HTR-8/SVneo (cell line): ENCODE measurements at regions not wholly inside any gene's neighbourhood (a gene's known extent, or its start where the extent isn't known, plus 50 kb on each side); places are given as distances from the start of the nearest gene placed in this dataset.
"Not testable (repeated sequence)": the region's sequence is repeated elsewhere in the genome, so short reads cannot be mapped to it uniquely, and the experiment has no call there.

ENCODE experiments used
- DNase-seq: peaks from one replicate; pipeline ENCODE4 v3.0.0; 2011; ENCODE audit warnings: low spot score, mixed read lengths; ENCODE audit not compliant: insufficient read length
- FAIRE-seq: peaks from 2 replicates; lab custom pipeline; 2011; peaks lifted over from hg19 to GRCh38; lab: Jason Lieb, UNC

DNA sequence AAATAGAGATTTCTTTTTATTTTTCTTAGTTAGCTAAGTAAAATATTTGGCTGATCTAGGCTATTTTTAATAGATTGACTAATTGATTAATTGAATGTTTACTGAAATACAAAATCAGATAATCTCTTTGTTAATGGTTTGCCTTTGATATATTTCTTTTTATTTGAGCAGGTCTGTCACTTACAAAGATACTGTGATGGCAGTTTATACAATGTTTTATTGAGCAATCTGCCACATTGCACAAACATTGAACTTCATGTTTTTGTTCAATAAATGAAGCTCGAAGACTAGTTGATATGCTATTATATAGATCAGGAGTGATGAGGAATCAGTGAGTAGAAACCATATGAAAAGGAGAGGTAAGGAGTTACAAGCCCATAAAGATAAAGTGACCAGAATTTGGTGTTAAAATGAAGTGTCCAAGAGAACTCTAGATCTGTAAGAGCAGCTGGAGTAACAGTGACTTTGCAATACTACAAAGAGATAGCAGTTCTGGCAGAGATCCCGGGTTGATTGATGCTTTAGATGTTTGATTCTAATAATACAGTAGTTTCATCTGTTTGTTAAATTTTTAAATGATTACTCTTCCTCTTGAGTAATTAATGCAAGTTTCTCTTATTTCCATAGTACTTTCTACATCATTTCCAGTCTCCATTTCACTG lies 574.2 kb downstream of the CCDC85A start:
- no peak for FAIRE-seq

DNA sequence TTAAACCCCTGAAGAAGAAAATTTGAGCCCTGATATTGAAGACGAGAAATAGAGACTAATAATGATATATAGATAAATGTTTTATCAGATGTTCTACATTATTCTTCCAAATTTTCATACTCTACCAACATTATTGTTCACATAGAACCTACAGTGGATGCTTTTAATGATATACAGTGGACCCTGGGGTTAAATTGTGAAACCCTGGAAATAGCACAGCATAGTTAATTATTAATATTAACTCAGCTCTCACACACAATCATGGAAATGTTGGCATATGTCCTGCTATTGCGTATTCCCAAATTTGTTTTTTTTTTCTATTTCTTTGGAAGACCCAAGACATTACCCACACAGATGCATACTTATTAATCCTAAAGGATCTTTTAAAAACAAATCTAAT lies 579.9 kb downstream of the CCDC85A start:
- DNase-seq: no peak
- FAIRE-seq: no peak

More for the DNA sequence above, 574.2 kb downstream of the CCDC85A start:
- DNase-seq: no peak

DNA sequence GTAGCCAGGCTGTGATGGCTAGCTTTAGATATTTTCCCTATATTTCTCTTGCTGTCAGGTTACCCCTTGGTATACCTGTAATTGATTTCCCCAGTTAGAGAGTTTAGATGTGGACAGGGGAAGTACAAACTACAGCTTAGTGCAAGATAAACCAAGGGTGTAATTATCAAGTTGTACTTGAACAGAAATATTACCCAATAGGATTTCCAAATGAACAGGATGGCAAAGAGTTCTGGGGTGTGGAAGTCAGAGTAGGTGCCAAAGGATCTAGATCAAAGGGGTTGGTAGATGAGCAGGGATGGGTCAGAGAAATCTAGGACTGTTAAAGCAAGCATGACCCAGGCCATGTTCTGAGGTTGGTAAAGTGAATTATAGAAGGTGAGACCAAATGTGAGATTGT lies 585.2 kb downstream of the CCDC85A start:
- DNase-seq (no peak), FAIRE-seq (no peak)

DNA sequence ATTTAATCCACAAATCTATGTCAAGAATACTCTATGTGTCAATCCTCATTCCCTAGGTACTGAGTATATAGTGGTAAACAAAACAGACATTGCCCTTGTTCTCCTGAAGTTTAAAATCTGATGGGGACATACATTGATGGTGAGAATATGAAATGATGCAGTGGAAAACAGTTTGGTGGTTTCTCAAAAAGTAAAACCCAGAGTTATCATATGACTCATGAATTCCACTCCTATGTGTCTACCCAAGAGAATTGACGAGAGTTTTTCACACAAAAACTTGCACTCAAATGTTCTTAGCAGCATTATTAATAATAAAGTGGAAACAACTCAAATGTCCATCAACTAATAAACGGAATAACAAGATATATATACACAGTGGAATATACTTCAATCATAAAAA lies 586.7 kb downstream of the CCDC85A start:
- FAIRE-seq: no peak

DNA sequence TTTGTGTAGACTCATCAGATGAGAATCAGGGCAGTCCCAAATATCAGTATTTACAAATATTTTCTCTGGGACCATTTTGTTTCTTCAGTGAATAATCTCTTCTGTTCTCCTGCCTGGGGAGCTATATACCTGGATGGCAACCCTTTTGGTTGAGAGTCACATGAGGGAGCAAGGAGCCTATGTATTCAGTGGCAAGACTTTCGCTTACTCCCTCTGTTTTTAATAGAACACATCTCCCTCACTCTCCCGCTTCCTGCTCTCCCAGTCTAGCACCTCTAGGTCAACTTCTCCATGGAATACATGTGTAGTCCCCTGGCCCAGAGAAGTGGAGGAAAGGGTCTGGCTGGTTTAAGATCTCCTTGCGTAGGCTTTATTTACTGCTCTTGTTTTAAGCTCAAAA lies 600.3 kb downstream of the CCDC85A start:
- no peak for DNase-seq
- FAIRE-seq: no peak

More for the DNA sequence above, 586.7 kb downstream of the CCDC85A start:
- DNase-seq: no peak

DNA sequence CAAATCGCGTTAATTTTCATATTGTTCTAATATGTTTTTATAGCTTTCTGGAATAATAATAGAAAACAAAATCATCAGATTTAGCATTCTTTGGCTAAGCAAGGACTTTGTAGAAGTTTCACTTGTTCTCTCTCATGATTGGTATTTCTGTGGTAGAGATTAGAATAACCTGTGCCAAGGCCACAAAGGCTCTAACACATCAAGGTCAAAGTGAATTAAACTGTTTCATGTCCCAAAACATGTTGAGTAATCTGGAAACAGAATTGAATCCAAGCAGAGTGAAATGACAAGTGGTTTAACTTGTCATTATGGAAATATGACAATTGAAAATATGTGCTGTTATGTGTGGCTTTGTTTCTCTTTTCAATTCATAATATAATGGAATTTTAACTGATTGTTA lies 617.4 kb downstream of the CCDC85A start:
- DNase-seq: no peak
- no peak for FAIRE-seq

DNA sequence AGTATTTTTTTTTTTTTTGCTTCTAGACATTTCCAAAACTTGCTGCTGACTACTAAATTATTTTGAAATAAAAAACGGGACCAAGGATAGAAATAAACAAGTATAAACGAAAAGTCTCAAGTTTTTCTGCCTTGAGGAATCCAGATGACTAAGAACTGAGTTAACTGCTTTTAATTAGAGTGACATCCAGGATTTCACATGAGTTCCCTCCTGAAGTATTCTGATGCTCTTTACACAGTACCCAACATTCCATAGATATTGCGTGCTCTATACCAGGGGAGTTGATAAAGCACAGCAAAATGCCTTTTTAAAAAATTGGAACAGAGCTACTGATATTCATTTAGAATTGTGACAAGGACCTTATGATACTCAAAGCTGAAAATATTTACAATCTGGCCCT lies 618.0 kb downstream of the CCDC85A start:
- peak; percentile 8 for DNase-seq
- no peak for FAIRE-seq

DNA sequence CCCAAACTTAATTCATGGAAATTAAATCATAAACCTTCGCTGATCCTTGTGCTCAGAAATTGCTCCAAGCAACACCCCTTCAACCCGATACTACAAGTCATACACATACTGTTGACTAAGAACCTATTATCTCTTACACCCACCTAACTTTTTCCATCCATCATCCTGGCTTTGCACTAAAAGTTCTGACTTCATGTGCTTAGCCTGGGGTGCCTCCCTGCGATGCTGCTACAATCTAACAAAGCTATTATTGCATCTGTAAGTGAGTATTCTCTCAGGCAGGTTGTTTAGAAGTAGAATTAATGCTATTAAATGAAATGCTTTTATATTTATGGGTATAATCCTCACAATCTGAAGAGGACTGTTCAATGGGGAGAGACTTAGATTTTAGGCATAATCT lies 619.8 kb downstream of the CCDC85A start:
- FAIRE-seq: no peak
- no peak for DNase-seq

DNA sequence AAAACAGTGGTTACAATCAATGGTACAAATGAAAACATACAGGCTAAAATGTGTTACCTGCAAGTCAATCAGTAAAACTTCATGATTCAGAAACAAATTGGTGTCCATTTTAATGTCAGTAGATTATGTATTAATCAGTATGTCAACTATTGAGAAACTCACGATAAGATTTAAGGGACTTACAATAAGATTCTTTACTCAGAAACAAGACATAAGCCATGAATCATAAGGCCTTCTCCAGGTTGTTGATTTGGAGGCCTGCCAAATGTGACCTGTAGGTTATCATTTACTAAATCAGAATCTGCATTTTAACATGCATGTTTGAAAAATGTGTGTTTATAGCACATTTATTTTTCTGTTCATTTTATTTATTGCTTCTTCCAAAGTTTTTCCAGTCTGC lies 623.1 kb downstream of the CCDC85A start:
- FAIRE-seq (no peak), DNase-seq (no peak)

DNA sequence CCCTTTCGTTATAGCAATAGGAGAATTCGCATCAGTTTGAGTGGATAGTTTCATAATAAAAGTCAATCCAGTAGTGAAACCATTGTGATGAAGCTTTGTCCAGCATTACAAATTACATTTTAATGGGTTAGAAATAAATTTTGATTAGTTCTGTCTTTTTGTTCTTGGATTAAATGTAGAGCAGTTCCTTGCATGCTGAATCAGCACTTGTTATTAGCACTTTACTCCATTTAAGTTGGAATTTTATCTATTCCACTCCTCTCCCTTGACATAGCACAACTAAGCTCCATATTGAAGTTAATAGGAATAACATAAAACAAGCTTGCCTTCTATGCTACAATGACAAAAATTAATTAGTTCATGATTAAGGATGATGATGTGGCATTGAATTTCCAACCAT lies 624.1 kb downstream of the CCDC85A start:
- FAIRE-seq: no peak

DNA sequence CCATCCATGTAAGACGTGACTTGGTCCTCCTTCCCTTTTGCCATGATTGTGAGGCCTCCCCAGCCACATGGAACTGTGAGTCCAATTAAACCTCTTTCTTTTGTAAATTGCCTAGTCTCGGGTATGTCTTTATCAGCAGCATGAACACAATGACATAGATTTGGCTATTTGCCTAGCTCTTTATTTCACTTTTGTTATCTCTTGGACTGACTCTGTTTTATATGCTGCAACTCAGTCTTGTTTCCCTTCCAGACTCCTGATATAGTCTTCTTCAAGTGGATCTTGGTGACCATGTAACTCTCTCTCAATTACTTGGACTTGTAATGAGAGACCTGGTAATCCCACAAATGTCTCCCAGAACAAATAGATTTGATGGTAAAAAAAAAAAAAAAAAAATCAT lies 627.6 kb downstream of the CCDC85A start:
- no peak for FAIRE-seq

More for the DNA sequence above, 624.1 kb downstream of the CCDC85A start:
- no peak for DNase-seq

DNA sequence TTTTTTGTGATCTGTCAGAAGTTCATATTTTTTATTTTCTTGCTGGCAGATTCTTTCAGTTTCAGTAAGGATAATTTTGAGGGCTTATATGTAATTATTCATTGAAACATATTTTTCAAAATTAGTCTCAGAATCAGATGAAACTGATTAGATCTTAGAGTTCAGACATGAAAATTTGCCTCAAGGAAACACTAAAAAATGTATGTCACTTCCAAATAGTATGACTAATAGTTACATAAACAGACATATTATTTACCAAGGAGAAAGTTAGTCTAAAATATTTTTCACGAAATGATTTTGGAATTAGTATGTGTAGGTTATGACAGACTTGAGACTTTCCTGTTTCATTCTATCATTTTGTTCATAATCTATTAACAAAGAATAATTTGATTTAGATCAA lies 628.6 kb downstream of the CCDC85A start:
- DNase-seq (no peak), FAIRE-seq (no peak)

More for the DNA sequence above, 627.6 kb downstream of the CCDC85A start:
- no peak for DNase-seq

DNA sequence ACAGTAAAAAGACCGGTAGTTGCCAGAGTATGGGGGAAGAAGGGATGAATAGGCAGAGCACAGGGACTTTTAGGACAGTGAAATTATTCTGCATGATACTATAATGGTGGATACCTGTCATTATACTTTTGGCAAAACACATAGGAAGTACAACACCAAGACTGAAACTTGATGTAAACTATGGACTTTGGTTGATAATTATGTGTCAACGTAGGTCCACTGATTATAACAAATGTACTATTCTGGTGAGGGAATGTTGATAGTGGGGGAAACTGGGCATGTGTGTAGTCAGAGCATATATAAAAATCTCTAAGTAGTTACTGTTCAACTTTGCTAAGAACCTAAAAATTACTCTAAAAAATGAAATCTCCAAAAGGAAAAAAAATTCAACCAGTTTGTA lies 629.7 kb downstream of the CCDC85A start:
- DNase-seq (no peak), FAIRE-seq (no peak)

DNA sequence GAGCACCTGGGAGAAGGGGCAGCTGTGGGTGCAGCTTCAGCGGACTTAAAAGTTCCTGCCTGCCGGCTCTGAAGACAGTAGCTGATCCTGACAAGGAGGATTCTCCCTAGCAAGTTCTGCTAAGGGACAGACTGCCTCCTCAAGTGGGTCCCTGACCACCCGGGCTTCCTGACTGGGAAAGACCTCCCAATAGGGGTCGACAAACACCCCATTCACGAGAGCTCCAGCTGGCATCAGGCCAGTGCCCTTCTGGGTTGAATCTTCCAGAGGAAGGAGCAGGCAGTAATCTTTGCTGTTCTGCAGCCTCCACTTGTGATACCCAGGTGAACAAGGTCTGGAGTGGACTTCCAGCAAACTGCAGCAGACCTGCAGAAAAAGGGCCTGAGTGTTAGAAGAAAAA lies 632.9 kb downstream of the CCDC85A start:
- FAIRE-seq (no peak), DNase-seq (no peak)

DNA sequence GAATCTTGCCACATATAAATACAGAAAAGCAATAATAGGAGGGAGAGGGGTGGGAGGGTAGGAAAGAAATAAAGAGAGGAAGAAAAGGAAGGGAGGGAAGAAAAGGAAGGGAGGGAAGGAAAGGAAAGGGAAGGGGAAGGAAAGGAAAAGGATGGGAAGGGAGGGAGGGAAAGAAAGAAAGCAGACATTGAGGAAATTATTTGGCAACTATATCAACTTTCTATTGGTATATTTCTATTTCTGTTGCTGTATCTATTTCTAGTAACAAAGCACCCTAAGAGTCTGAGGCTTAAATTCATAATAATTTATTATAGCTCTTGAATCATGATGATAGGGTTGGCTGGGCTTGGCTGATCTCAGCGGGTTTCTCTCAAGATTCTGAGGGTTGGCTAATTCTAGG lies 648.0 kb downstream of the CCDC85A start:
- FAIRE-seq (no peak), DNase-seq (no peak)

DNA sequence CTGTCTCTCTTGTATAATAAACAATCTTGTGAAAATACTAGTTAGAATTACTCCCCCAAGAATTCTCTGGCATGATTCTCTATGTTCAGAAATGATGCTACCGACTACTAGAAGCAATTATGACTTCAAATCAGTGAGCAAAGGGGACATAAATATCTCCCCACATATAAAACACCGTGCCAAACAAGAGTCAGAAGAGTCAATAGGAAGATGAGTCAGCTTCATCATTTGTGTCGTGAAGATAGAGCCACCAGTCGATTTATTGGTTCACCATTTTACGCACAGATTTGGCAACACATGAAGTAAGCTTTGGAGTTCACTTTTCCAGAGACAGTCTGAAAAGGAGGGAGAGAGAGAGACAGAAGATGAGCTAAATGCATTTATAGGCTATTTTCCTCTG lies 650.9 kb downstream of the CCDC85A start:
- DNase-seq (no peak), FAIRE-seq (no peak)

DNA sequence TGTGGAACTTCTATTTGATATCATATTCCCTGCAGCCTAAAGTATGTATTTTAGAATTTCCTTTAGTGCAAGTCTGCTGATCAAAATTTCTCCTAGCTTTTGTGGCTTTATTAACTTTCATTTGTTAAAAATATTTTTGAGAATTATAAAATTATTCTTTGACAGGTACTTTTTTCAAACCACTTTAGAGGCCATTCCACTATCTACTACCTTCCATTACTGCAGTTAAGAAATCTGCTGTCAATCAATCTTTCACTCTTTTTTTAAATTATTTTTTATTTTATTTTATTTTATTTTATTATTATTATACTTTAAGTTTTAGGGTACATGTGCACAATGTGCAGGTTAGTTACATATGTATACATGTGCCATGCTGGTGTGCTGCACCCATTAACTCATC lies 656.2 kb downstream of the CCDC85A start:
- DNase-seq, FAIRE-seq: not testable (repeated sequence)

DNA sequence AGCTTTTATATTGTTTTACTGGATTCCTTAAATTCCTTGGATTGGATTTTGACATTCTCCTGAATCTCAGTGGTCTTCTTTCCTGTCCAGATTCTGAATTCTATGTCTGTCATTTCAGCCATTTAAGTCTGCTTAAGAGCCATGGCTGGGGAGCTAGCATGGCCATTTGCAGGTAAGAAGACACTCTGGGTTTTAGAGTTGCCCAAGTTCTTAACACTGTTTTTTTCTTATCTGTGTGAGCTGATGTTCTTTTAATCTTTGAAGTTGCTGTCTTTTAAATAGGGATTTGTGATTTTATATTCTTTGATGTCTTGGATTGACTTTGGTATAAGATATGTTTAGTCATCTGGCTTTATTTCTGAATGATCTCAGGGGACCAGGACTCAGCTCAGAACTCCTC lies 677.2 kb downstream of the CCDC85A start:
- no peak for FAIRE-seq
- no peak for DNase-seq

DNA sequence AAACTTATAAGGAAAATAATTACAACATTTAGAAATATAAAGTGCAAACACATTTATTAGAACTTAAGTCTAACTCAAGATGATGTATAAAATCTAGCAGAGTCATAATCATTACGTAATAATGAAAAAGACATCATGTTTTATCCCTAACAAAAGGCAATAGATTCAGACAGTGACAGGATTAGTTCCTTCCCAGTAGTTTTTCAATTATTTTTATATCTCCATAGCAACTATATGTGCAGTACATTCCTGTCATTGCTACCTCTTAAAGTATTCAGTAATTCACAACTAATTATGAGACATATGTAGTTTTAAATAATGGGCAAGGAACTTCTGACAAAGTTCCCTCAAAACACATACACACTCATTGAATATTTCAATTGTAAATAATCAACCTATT lies 687.9 kb downstream of the CCDC85A start:
- no peak for DNase-seq
- no peak for FAIRE-seq

DNA sequence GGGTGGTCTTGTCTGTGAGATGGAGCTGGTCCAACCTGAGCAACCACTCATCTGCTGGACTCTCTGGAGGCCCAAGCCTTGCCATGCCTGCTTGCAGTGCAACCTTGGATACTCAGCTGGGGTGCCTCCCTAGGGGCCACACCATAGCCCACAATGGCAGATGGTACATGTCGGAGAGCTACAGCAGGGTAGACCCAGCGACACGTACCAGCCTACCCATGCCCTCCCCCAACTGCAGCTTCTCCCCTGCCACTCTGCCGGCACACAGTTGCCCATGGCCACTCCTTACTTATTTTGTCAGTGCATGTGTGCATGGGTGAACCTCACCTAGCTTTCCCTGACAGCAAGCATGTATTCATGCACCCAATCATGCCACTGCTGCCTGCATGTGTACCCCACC lies 690.9 kb downstream of the CCDC85A start:
- FAIRE-seq: peak; percentile 44

DNA sequence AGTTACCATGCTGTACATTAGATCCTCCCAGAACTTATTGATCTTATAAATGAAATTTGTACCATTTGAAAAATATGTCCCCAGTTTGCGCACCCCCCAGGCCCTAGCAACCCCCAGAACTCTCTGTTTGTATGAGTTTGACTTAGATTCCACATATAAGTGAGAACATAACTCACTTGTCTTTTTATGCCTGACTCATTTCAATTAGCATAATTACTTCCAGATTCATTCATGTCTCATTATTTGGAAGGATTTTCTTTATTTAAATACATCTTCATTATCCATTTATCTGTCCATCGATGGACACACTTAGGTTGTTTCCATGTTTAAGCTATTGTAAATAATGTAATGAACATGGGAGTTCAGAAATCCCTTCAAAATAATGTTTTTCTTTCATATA lies 705.9 kb downstream of the CCDC85A start:
- no peak for DNase-seq

More for the DNA sequence above, 690.9 kb downstream of the CCDC85A start:
- DNase-seq: no peak

DNA sequence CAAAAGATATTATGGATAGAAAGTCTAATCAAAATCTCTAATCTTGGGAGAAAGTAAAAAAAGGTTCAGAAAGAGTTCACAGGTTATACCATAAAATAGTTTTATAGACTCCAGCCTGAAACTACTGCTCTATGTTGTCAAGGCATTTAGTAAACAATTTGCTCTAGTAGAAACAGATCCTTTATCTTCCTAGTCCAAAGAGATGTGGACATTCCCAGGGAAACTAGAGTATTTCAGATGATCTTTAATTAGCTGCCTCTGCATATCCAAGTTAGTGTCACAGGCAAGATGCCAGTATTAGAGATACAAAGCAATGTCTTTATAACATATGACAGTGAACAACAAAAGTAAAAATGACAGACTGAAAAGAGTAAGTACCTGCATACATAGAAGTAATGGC lies 708.6 kb downstream of the CCDC85A start:
- no peak for FAIRE-seq
- no peak for DNase-seq

More for the DNA sequence above, 705.9 kb downstream of the CCDC85A start:
- no peak for FAIRE-seq
